HepG2 (cell line): ENCODE measurements at regions not wholly inside any gene's neighbourhood (a gene's known extent, or its start where the extent isn't known, plus 50 kb on each side); places are given as distances from the start of the nearest gene placed in this dataset.

Source experiments
- ATAC-seq: fragments of 200-7000 bp; cut with Tn5 transposase; 3 replicates; pipeline ENCODE4 v1.9.1; 2020; ENCODE audit warnings: mild to moderate bottlenecking, moderate library complexity
- BruUV-seq: library from RNA; stranded (reverse); fragments of 400-500 nt; replicated peaks from 2 replicates; lab custom pipeline; 2021; lab: Mats Ljungman, UMichigan
- CTCF ChIA-PET: fragments of 300-600 bp; formaldehyde crosslinking; extraction: SDS; loops from one replicate; lab custom pipeline; 2021; ENCODE audit warnings: low total read pairs, inconsistent platforms, low intra/inter-chr PET ratio; lab: Yijun Ruan, JAX
- POLR2A ChIA-PET: fragments of 350-600 bp; sonication (Branson Sonifier 250); formaldehyde crosslinking; loops from one replicate; lab custom pipeline; 2020; ENCODE audit warnings: antibody characterized with exemption, inconsistent platforms; lab: Yijun Ruan, JAX
- DNase-seq: peaks from one replicate; pipeline ENCODE4 v3.0.0-alpha.2; 2015; ENCODE audit warnings: low spot score
- FAIRE-seq: peaks from 3 replicates; lab custom pipeline; 2011; peaks lifted over from hg19 to GRCh38; lab: Jason Lieb, UNC
- H2AFZ ChIP-seq: one replicate; pipeline ENCODE4 v1.6.1; 2011; ENCODE audit warnings: low read length, inconsistent platforms
- H3K27ac ChIP-seq: fragments of 300-600 bp; 3 replicates; pipeline ENCODE4 v1.8.0; 2011; ENCODE audit warnings: mixed run types, mild to moderate bottlenecking, mixed read lengths, low read length, inconsistent platforms; ENCODE audit not compliant: insufficient read depth; ENCODE audit errors: extremely low read length
- H3K27me3 ChIP-seq, 2 experiments: fragments of 200-600 bp in 1 of 2; 2 replicates in 1 of 2; 3 replicates in 1 of 2; pipeline versions ENCODE4 v1.6.0 to v1.8.0; 2011; ENCODE audit warnings: low read length in 2 of 2, mild to moderate bottlenecking in 2 of 2, moderate library complexity in 2 of 2, inconsistent platforms in 1 of 2; ENCODE audit not compliant: insufficient read depth in 2 of 2, control insufficient read depth in 1 of 2
- H3K36me3 ChIP-seq, 2 experiments: fragments of 200-600 bp in 1 of 2; replicated peaks in 1 of 2; 2 replicates in 1 of 2; 3 replicates in 1 of 2; pipeline versions ENCODE4 v1.5.1 to v1.8.0; 2011; ENCODE audit warnings: low read length in 2 of 2, inconsistent platforms in 1 of 2; ENCODE audit not compliant: insufficient read depth in 2 of 2, control insufficient read depth in 1 of 2
- H3K4me1 ChIP-seq: 2 replicates; pipeline ENCODE4 v1.5.1; 2012; ENCODE audit warnings: low read length, inconsistent platforms; ENCODE audit not compliant: insufficient read depth
- H3K4me2 ChIP-seq: 2 replicates; pipeline ENCODE4 v1.6.0; 2011; ENCODE audit warnings: low read depth, low read length, inconsistent platforms
- H3K4me3 ChIP-seq, 3 experiments: fragments of 200-600 bp in 1 of 3; sonication (generic), shearing (Covaris generic) in 1 of 3; replicated peaks in 1 of 3; 2 replicates each; pipeline ENCODE4 v1.5.1; 2011 to 2016; ENCODE audit warnings: low read length in 3 of 3, inconsistent platforms in 2 of 3, low read depth in 2 of 3, mild to moderate bottlenecking in 2 of 3, control low read depth in 1 of 3, mixed read lengths in 1 of 3; ENCODE audit not compliant: insufficient read depth in 1 of 3
- H3K79me2 ChIP-seq: one replicate; pipeline ENCODE4 v1.6.1; 2011; ENCODE audit warnings: low read length, inconsistent platforms; ENCODE audit not compliant: insufficient read depth
- H3K9ac ChIP-seq: 2 replicates; pipeline ENCODE4 v1.6.0; 2011; ENCODE audit warnings: mild to moderate bottlenecking, low read depth, low read length, inconsistent platforms; ENCODE audit not compliant: insufficient read depth
- H3K9me3 ChIP-seq: 2 replicates; pipeline ENCODE4 v1.5.1; 2012; ENCODE audit warnings: mild to moderate bottlenecking, low read length
- H4K20me1 ChIP-seq: 2 replicates; pipeline ENCODE4 v1.6.0; 2011; ENCODE audit warnings: inconsistent platforms, mild to moderate bottlenecking, low read length, moderate library complexity; ENCODE audit not compliant: insufficient read depth
- HNF1A ChIP-seq, 2 experiments: sonication (generic) in 1 of 2; formaldehyde crosslinking in 1 of 2; IDR thresholded peaks; 2 replicates each; pipeline versions ENCODE4 v1.4.0 to v1.6.1; 2016 to 2020; ENCODE audit warnings: borderline replicate concordance in 1 of 2, low read depth in 1 of 2, mild to moderate bottlenecking in 1 of 2, missing genetic modification reagents in 1 of 2
- NPAS2 ChIP-seq: sonication (generic); formaldehyde crosslinking; IDR thresholded peaks from 2 replicates; pipeline ENCODE4 v1.8.0; 2022; ENCODE audit warnings: mild to moderate bottlenecking, missing genetic modification reagents, borderline replicate concordance
- ZNF619 ChIP-seq: sonication (generic); formaldehyde crosslinking; IDR thresholded peaks from 2 replicates; pipeline ENCODE4 v1.4.0; 2020; ENCODE audit warnings: mild to moderate bottlenecking, missing genetic modification reagents
- ZNF839 ChIP-seq: sonication (generic); formaldehyde crosslinking; IDR thresholded peaks from 2 replicates; pipeline ENCODE4 v1.4.0; 2020; ENCODE audit warnings: missing genetic modification reagents, mild to moderate bottlenecking, borderline replicate concordance
- WGBS: methylation state at CpG from one replicate; pipeline ENCODE4 v1.1.6; 2017; ENCODE audit warnings: low lambda C conversion rate; 5-methylcytosine and 5-hydroxymethylcytosine counted together
- in situ Hi-C: cut with HindIII; loops from 2 replicates; pipeline ENCODE4 v1.10.0; 2017; ENCODE audit warnings: low pct_unique_long_range_greater_than_20kb; ENCODE audit not compliant: extremely low pct_ligation_motif_present
- intact Hi-C: fragments of 100-400 bp; cut with micrococcal nuclease; formaldehyde crosslinking; loops from one replicate; pipeline ENCODE4 v1.10.0; 2022; ENCODE audit not compliant: unreplicated experiment

- in situ Hi-C loops = no loop called here
- no peaks in the 10 kb centered on the region for H3K79me2 ChIP-seq
- POLR2A ChIA-PET = no interaction called here
Measured at GRCh38 chr6:71040841-71041240, 84.0 kb upstream of the B3GAT2 start.

More at GRCh38 chr6:71040841-71041240, 84.0 kb upstream of the B3GAT2 start:
- CTCF ChIA-PET = no interaction called here
- no peaks in the 10 kb centered on the region for H4K20me1 ChIP-seq
- H3K4me1 ChIP-seq = peaks cover 8% of the 10 kb centered on the region
- TF ChIP-seq ZNF619 = no peak
- no peak for TF ChIP-seq NPAS2 (CRISPR knock-in tag)
- no peak for TF ChIP-seq ZNF839 (CRISPR knock-in tag)
- no peak for TF ChIP-seq HNF1A (IDR thresholded peaks at IDR 0.05; ENCODE audit: low read depth)
- no peak for TF ChIP-seq HNF1A (CRISPR knock-in tag; IDR thresholded peaks at IDR 0.05; ENCODE audit: borderline replicate concordance)
- H3K27me3 ChIP-seq = no peaks in the 10 kb centered on the region; a peak in 1 of 5 replicates
- no peak for DNase-seq
- H3K36me3 ChIP-seq = no peaks in the 10 kb centered on the region
- H3K27ac ChIP-seq = no peak overlapping the region
- FAIRE-seq = no peak
- H3K4me2 ChIP-seq = no peak overlapping the region
- no TSS peak for BruUV-seq
- WGBS = 35% methylated on average over 2 of the region's 2 CpGs
- H2AFZ ChIP-seq = no peak overlapping the region
- intact Hi-C loops = no loop called here
- no peak for ATAC-seq
- H3K9ac ChIP-seq = no peak overlapping the region
- no peak overlapping the region for H3K4me3 ChIP-seq
- H3K9me3 ChIP-seq = no peaks in the 10 kb centered on the region
